Gastrocnemius medialis (tissue), 4 donors: ENCODE measurements at regions not wholly inside any gene's neighbourhood (a gene's known extent, or its start where the extent isn't known, plus 50 kb on each side); places are given as distances from the start of the nearest gene placed in this dataset.

ENCODE experiments used
- CTCF ChIP-seq, 5 experiments: fragments of 450-650 bp in 3 of 5; fragments of 200-600 bp in 2 of 5; sonication (generic) in 2 of 5; IDR thresholded peaks in 4 of 5; conservative IDR thresholded peaks in 1 of 5; 1 replicate in 4 of 5; 2 replicates in 1 of 5; pipeline ENCODE4 v1.5.1; 2016 to 2019; ENCODE audit warnings: antibody characterized with exemption in 5 of 5, mild to moderate bottlenecking in 3 of 5, moderate library complexity in 3 of 5
- POLR2A ChIP-seq, 2 donors: fragments of 450-650 bp; IDR thresholded peaks; one replicate each; pipeline ENCODE4 v1.6.1; 2017; ENCODE audit warnings: antibody characterized with exemption in 2 of 2, mild to moderate bottlenecking in 2 of 2, moderate library complexity in 2 of 2

- TF ChIP-seq CTCF (IDR thresholded peaks at IDR 0.05 in 4 of 5, conservative IDR thresholded peaks at IDR 0.05 in 1 of 5) (no peak), POLR2A (IDR thresholded peaks at IDR 0.05) (no peak)
These were observed 176.4 kb upstream of the ANK3 start for GRCh38 chr10:60566096-60566495.
